NB4 (cell line): ENCODE measurements at regions not wholly inside any gene's neighbourhood (a gene's known extent, or its start where the extent isn't known, plus 50 kb on each side); places are given as distances from the start of the nearest gene placed in this dataset.

Source experiments
- DNase-seq: peaks from one replicate; pipeline ENCODE4 v3.0.0; 2010; ENCODE audit warnings: low read depth
- H3K4me3 ChIP-seq: one replicate; pipeline ENCODE4 v1.5.1; 2011; ENCODE audit warnings: mild to moderate bottlenecking, low read depth, low read length, moderate library complexity
- MYC ChIP-seq: IDR thresholded peaks from 2 replicates; pipeline ENCODE4 v1.6.1; 2011; ENCODE audit warnings: low read depth, low read length
- POLR2A ChIP-seq: IDR thresholded peaks from 2 replicates; pipeline ENCODE4 v1.6.1; 2011; ENCODE audit warnings: mild to moderate bottlenecking; ENCODE audit not compliant: insufficient read length; ENCODE audit errors: extremely low read depth
- TF ChIP-seq, protein P1 (sequence below): IDR thresholded peaks from one replicate; pipeline ENCODE4 v1.5.1; 2012; ENCODE audit warnings: low read depth, low read length
- TF ChIP-seq, protein P2 (sequence below): IDR thresholded peaks from 2 replicates; pipeline ENCODE4 v1.6.1; 2011; ENCODE audit warnings: low read depth, low read length

DNA sequence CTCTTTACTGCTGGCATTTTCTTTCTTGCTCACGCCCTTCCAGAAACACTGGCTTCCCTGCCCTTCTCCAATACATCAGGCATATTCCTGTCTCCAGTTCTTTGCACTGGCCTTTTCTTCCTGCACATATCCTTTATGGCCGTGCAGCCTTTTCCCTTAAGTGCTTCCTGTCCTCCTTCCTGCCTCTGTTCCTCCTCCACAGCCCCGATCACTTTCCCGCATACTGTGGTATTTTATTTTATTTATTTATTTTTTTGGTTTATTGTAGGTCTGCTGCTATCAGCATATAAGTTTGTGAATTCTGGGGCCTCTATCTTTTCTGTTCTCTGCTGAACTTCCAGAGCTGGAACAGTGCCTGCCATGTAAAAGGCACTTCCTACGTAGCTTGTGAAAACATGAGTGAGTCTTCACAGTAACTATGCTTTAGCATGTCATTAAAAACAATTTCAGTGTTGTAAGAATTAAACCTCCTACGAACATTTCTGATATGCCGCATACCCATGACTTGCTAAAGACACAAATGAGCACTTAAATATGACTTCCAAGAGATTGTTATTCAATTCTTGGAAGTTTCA is 289.1 kb downstream of the TRIB2 start:
- DNase-seq = no peak
- TF ChIP-seq, protein P1, sequence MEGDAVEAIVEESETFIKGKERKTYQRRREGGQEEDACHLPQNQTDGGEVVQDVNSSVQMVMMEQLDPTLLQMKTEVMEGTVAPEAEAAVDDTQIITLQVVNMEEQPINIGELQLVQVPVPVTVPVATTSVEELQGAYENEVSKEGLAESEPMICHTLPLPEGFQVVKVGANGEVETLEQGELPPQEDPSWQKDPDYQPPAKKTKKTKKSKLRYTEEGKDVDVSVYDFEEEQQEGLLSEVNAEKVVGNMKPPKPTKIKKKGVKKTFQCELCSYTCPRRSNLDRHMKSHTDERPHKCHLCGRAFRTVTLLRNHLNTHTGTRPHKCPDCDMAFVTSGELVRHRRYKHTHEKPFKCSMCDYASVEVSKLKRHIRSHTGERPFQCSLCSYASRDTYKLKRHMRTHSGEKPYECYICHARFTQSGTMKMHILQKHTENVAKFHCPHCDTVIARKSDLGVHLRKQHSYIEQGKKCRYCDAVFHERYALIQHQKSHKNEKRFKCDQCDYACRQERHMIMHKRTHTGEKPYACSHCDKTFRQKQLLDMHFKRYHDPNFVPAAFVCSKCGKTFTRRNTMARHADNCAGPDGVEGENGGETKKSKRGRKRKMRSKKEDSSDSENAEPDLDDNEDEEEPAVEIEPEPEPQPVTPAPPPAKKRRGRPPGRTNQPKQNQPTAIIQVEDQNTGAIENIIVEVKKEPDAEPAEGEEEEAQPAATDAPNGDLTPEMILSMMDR = no peak
- no peak for TF ChIP-seq POLR2A
- no peak for TF ChIP-seq MYC
- TF ChIP-seq, protein P2, sequence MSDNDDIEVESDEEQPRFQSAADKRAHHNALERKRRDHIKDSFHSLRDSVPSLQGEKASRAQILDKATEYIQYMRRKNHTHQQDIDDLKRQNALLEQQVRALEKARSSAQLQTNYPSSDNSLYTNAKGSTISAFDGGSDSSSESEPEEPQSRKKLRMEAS = no peak
- no peak overlapping the region for H3K4me3 ChIP-seq

DNA sequence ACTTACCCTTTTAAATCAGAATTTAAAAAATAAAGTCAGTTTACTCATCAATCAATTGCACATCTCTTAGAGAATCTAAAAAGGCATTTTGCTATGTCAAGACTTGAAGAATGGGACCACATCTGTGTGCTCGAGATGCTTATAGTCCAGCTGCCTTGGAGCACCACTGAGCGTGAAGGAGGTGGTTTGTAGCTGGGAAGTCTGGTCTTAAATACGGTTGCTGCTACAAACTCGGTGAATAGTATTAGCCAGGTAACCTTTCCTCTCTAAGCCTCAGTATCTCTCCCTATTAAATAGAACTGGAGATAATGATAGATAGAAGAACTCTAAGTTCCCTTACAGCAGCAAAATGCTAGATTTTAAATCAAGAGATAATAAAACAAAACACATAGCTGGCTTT is 289.7 kb downstream of the TRIB2 start:
- no peak for DNase-seq
- TF ChIP-seq POLR2A (no peak), MYC (no peak)
- TF ChIP-seq, protein P2 = no peak
- H3K4me3 ChIP-seq = no peak overlapping the region

DNA sequence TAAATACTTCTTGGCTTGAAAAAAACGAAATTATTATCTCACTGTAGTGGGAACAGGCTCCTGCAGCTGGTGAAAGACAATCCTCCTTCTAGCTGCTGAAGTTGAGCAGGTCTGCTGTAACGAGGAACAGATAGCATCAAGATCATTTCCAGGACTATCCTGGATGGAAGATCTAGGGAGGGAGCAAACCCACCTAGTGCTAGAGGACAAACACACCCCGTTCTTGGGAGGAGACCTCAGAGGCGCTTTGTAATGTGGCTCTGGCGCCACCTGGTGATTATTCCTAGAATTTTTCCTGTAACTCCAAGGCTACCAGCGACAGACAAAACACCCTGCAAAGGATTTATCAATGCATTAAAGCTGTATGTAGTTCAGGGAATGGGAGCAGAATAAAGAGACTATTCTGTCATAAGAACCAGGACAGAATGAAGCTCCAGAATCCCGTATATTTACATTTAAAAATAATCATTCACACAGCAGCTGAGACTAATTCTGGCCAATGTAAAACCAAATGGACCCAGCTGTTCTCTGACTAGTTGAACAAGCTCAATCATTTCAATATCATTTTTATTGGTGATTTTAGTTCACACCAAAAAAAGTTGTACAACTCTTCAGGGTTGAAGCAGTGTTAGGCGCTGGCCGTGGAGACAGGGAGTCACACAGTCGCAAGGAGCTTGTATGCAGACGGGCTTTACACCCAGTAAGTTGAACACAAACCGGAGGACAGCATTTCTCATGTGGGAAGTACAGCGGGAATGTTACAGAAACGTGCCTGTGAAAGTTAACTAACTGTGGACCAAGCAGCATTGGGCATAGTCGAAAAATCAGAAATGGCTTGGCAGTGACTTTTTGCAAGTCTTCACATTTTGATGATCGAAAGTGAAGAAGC is 290.3 kb downstream of the TRIB2 start:
- no peak for TF ChIP-seq MYC
- TF ChIP-seq, protein P1 = peak; percentile 64
- TF ChIP-seq, protein P2 = no peak
- no peak for TF ChIP-seq POLR2A
- DNase-seq = peak; percentile 77
- H3K4me3 ChIP-seq = no peak overlapping the region

DNA sequence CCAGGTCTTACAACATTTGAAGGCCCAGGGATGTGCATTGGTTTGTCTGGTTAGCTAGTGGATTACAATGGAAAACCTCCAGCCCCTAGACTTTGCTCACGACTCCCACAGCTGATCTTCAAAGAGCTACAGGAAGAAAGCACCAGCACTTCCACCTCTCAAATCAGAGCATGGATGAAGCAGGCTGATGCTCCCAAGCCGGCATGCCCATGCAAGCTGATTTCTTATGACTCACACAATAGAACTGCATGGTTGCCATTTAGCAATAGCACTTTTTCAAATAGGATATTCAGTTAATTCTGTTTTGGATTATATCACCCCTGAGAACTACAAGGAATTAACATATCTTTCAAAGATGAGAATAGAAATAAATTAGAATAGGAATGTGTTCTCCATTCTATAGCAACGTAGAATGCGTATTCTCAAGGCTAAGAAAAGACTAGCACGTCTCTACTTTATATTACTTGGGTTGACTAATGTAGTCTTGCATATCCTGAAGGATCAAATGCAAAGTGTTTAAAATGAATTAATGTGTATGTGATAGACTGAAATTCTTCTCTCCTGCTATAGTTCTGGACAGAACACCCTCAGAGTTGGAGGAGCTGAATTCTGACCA is 292.4 kb downstream of the TRIB2 start:
- TF ChIP-seq, protein P2 = no peak
- TF ChIP-seq, protein P1 = no peak
- TF ChIP-seq POLR2A (no peak), MYC (no peak)
- no peak overlapping the region for H3K4me3 ChIP-seq
- no peak for DNase-seq

DNA sequence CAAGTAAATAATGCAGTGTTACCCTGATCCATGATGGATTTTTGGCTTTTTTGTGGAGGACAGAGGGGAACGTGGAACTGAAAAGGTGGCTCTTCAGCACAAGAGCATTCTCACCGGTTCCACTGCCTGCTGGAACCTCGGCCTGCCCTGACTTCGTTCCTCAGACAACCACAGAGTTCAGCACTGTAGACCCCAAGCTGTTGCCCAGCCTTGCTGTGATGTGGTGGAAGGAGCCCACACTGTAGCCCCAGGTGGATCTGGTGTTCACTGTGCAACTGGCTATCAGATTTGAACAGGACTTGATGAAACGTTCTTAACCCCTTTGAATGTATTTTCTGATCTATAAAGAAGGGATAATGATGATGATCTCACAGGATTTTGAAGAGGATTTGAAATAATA is 293.5 kb downstream of the TRIB2 start:
- H3K4me3 ChIP-seq = no peak overlapping the region
- no peak for DNase-seq
- TF ChIP-seq MYC (no peak), POLR2A (no peak)
- TF ChIP-seq, protein P1 = no peak
- TF ChIP-seq, protein P2 = no peak

DNA sequence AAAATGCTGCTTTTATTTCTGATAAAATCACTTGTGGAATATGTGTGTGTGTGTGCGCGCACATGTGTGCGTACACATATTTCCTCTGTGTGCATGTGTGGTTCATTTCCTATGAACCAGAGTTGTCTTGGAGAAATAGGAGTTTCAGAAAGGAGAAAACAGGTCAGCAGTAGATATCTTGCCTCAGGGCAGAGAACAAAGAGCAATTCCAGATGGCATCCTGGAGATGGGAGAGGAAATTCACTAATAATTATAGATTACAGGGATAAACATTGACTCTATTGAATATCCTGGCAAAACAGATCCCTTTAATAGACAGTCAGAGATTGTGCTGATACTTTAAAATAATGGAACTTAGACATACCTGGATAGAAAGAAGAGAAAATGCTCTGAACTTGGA is 298.0 kb downstream of the TRIB2 start:
- TF ChIP-seq, protein P2 = no peak
- TF ChIP-seq MYC (no peak), POLR2A (no peak)
- TF ChIP-seq, protein P1 = no peak
- H3K4me3 ChIP-seq = no peak overlapping the region
- DNase-seq = no peak
